GM12875 (cell line): ENCODE measurements at regions not wholly inside any gene's neighbourhood (a gene's known extent, or its start where the extent isn't known, plus 50 kb on each side); places are given as distances from the start of the nearest gene placed in this dataset.

Source experiments
- H3K4me3 ChIP-seq: one replicate; pipeline ENCODE4 v1.5.1; 2011; ENCODE audit warnings: low read depth, low read length, control low read depth
- CTCF ChIP-seq: IDR thresholded peaks from 2 replicates; pipeline ENCODE4 v1.5.1; 2011; ENCODE audit warnings: low read depth, mild to moderate bottlenecking, control low read depth, inconsistent platforms, low read length, moderate library complexity, borderline replicate concordance; ENCODE audit not compliant: insufficient read depth

DNA sequence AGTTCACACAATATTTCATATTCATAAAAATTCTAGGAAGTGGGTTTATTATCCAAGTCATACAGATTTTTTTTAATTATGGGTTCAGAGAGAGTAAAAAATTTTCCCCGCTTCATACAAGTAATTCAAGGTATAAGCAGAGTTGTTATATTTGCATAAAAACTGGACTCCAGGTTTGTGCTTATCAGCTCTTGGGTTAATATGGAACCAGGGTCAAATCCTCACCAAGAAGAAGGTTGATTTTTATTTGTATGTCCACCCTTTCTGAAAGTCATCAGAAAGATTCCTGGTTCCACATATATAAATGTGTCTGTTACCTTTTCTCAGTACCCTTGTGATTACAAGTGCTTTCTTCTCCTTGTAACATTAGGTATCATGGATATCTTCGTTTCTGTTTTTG is 143.8 kb upstream of the PKN2 start:
- no peak for TF ChIP-seq CTCF
- H3K4me3 ChIP-seq, result no peak overlapping the region

DNA sequence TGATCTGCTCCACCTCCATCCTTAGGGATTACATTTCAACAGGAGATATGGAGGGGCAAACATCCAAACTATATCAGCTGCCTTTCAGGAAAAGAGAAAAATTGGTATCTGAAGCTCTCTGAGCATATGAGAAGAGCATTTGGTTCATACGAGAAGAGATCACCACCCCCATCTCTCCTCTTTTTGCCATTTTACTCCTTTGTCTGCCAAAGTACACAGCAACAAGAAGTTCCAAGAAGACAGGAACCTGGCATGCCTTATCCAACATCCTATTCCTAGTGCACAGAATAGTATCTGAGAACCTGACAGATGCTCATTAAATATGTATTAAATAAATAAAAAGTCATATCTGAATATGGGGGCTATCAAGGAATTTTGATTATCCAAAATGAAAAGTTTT is 142.5 kb upstream of the PKN2 start:
- TF ChIP-seq CTCF, result no peak
- H3K4me3 ChIP-seq, result no peak overlapping the region

DNA sequence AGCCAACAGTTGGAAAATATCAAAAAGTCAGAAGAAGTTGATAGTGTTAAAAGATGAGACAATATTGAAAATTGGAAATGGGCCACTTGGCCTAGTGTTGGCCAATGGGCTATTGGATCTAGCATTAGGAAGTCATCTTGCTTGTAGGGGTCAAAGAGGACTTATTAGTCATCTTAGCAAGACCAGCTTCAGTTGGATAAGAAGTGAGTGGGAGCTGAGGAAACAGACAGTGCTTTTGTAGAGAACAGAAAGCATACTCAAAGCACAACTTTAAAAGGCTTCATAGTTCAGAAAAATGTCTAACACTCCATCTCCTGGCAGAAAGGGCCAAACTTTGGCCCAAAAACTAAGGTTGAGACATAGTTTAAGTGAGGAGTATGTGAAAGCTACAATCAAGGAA is 139.9 kb upstream of the PKN2 start:
- H3K4me3 ChIP-seq, result no peak overlapping the region
- no peak for TF ChIP-seq CTCF

- H3K4me3 ChIP-seq, result no peak overlapping the region
- TF ChIP-seq CTCF, result no peak
Observed at GRCh38 chr1:88549536-88549935, 134.5 kb upstream of the PKN2 start.

DNA sequence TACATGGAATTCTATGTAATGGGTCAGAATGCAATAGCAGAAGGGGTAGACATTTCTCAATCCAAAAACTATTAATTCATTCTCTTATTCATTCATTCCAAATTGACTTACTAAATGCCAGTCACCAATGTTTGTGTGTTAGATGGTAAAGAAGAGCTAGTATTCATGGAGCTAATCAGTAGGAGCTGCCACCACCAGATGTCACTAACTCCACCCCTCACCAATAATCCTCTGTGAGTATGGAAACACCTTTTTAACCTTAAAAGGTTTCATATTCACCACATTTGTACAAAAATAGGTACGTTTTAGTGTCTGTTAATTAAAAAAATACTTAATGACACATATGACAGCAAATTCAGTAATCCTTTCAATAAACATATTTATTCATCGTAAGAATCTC is 131.8 kb upstream of the PKN2 start:
- no peak for TF ChIP-seq CTCF

GRCh38 chr1:88557014-88557413 is 127.1 kb upstream of the PKN2 start:
- no peak overlapping the region for H3K4me3 ChIP-seq
- no peak for TF ChIP-seq CTCF

More for the DNA sequence above, 131.8 kb upstream of the PKN2 start:
- H3K4me3 ChIP-seq, result no peak overlapping the region

DNA sequence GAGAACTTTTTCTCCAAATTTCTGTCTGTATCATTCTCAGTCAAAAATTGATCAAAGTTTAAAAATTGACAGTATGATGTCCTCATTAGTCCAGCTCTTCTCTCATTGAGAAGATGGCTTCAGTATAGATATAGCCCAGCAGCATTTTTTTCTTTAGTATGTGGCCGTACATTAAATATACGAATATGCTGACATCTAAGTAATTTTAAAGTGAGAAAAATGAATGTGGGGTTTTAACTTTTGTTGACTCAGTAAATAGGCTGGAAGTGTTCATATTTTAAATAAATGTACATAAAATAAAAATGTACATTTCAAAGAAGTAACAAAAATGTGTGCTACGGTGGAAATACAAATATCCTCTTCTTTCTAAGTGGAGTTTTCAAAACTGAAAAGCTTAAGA is 123.5 kb upstream of the PKN2 start:
- H3K4me3 ChIP-seq, result no peak overlapping the region
- no peak for TF ChIP-seq CTCF
